ENCODE measurements at regions not wholly inside any gene's neighbourhood (a gene's known extent, or its start where the extent isn't known, plus 50 kb on each side); places are given as distances from the start of the nearest gene placed in this dataset.

GRCh38 chr12:94082690-94083089 lies 65.7 kb upstream of the PLXNC1 start:
- TF ChIP-seq ZNF114 (CRISPR knock-in tag; IDR thresholded peaks at IDR 0.05): no peak
- no peak for TF ChIP-seq POLR2AphosphoS5 (IDR thresholded peaks at IDR 0.05; ENCODE audit: low read depth)
- no peak for TF ChIP-seq ZNF462 (CRISPR knock-in tag; IDR thresholded peaks at IDR 0.05)
- no peak for TF ChIP-seq ETS1 (IDR thresholded peaks at IDR 0.05)
- no peak for TF ChIP-seq STAT1 (IDR thresholded peaks at IDR 0.05; ENCODE audit: unreplicated experiment)
- TF ChIP-seq, protein P1, sequence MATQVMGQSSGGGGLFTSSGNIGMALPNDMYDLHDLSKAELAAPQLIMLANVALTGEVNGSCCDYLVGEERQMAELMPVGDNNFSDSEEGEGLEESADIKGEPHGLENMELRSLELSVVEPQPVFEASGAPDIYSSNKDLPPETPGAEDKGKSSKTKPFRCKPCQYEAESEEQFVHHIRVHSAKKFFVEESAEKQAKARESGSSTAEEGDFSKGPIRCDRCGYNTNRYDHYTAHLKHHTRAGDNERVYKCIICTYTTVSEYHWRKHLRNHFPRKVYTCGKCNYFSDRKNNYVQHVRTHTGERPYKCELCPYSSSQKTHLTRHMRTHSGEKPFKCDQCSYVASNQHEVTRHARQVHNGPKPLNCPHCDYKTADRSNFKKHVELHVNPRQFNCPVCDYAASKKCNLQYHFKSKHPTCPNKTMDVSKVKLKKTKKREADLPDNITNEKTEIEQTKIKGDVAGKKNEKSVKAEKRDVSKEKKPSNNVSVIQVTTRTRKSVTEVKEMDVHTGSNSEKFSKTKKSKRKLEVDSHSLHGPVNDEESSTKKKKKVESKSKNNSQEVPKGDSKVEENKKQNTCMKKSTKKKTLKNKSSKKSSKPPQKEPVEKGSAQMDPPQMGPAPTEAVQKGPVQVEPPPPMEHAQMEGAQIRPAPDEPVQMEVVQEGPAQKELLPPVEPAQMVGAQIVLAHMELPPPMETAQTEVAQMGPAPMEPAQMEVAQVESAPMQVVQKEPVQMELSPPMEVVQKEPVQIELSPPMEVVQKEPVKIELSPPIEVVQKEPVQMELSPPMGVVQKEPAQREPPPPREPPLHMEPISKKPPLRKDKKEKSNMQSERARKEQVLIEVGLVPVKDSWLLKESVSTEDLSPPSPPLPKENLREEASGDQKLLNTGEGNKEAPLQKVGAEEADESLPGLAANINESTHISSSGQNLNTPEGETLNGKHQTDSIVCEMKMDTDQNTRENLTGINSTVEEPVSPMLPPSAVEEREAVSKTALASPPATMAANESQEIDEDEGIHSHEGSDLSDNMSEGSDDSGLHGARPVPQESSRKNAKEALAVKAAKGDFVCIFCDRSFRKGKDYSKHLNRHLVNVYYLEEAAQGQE (IDR thresholded peaks at IDR 0.05; ENCODE audit: unreplicated experiment): no peak
- TF ChIP-seq CTCF (conservative IDR thresholded peaks at IDR 0.05; ENCODE audit: low read depth in 2 of 2): no peak
- no peak for TF ChIP-seq EZH2 (IDR thresholded peaks at IDR 0.05; ENCODE audit: low read depth, unreplicated experiment)
- H3K4me1 Mint-ChIP-seq: no peaks in the 10 kb centered on the region
- Histone ChIP-seq H3K4me2 (no peak overlapping the region), H3K9me2 (ENCODE audit: insufficient read depth) (peaks cover 5% of the 10 kb centered on the region; the same call in 1 of the 2 replicates), H3K36me3 (ENCODE audit: insufficient read depth) (no peaks in the 10 kb centered on the region), H3K4me3 (no peak overlapping the region), H3K79me2 (replicated peaks; ENCODE audit: insufficient read depth) (no peaks in the 10 kb centered on the region), H3K4me1 (ENCODE audit: insufficient read depth) (no peaks in the 10 kb centered on the region), H3K27ac (ENCODE audit: low read depth) (no peak overlapping the region), H2AFZ (peak overlapping the region; percentile 66; the same call in 1 of the 2 replicates), H3K27me3 (ENCODE audit: insufficient read depth) (no peaks in the 10 kb centered on the region), H3F3A (replicated peaks; ENCODE audit: low read depth) (no peaks in the 10 kb centered on the region), H4K20me1 (replicated peaks; ENCODE audit: insufficient read depth) (no peaks in the 10 kb centered on the region)
- H3K27me3 Mint-ChIP-seq (ENCODE audit: insufficient read depth, low read depth, poor library complexity): no peaks in the 10 kb centered on the region
- H3K27ac Mint-ChIP-seq: no peak overlapping the region
- H3K9me3 Mint-ChIP-seq: no peaks in the 10 kb centered on the region; the same call in 2 of the 3 replicates
- H3K4me3 Mint-ChIP-seq: no peak overlapping the region
- H3K36me3 Mint-ChIP-seq (ENCODE audit: low read depth): 0 out of 3 replicates have a peak, but pooled peaks cover 3% of the 10 kb centered on the region
- no peak for DNase-seq (ENCODE audit: low spot score)
- ATAC-seq: no peak

Measured in GM23338 (cell line).